ENCODE measurements at regions not wholly inside any gene's neighbourhood (a gene's known extent, or its start where the extent isn't known, plus 50 kb on each side); places are given as distances from the start of the nearest gene placed in this dataset.
A peak's percentile ranks its signal among the peaks of the same experiment; 100 is the strongest.

DNA sequence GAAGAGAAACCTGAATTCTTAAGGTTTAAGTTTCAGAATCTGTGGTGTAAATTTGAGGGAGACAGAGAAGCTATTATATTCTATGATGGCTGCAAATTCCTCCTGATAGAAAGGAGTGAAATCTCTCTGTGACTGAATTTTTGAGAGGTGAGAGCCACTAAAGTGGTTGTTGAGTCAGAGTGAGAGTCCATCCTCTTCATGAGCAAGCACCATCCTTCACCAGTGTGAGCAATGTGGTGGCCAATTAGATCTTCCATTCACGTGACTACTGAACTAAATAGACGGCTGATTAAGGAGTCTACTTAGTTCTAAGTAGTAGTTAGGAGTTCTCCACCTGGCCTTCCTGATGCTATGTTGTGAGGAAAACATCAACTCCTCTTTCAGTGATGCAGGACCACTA lies 147.8 kb upstream of the CCNH start:
- DNase-seq (ENCODE audit: low read depth): no peak
- H3K4me3 ChIP-seq (replicated peaks; ENCODE audit: low read depth, low read length): no peak overlapping the region
- no peak for TF ChIP-seq CTCF (IDR thresholded peaks at IDR 0.05; ENCODE audit: low read length, missing control alignments)

GRCh38 chr5:87551911-87552310 lies 139.2 kb upstream of the CCNH start:
- H3K4me3 ChIP-seq (replicated peaks; ENCODE audit: low read depth, low read length): no peak overlapping the region
- no peak for DNase-seq (ENCODE audit: low read depth)
- TF ChIP-seq CTCF (IDR thresholded peaks at IDR 0.05; ENCODE audit: low read length, missing control alignments): no peak

GRCh38 chr5:87541676-87542075 lies 128.9 kb upstream of the CCNH start:
- TF ChIP-seq CTCF (IDR thresholded peaks at IDR 0.05; ENCODE audit: low read length, missing control alignments): no peak
- no peak for DNase-seq (ENCODE audit: low read depth)

DNA sequence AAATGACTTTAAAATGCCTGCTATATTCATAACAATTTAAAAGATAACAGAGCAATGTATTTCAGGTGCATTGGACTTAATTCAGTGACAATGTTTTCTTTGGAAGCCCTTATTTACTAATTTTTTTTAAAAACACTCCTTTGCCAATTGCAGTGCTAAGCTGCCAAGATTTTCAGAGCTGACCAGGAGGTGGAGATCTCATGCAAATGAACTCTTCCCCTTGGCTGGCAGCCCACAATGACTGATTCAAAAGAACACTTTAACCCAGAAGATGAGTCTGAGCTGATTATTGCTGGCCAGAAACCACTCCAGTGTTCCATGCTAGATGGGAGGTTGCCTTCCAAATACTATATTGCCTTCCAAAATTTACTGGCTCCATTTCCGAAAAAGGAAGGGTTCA lies 128.3 kb upstream of the CCNH start:
- H3K4me3 ChIP-seq (replicated peaks; ENCODE audit: low read depth, low read length): no peak overlapping the region
- DNase-seq (ENCODE audit: low read depth): peak; percentile 49
- no peak for TF ChIP-seq CTCF (IDR thresholded peaks at IDR 0.05; ENCODE audit: low read length, missing control alignments)

More at GRCh38 chr5:87541676-87542075, 128.9 kb upstream of the CCNH start:
- H3K4me3 ChIP-seq (replicated peaks; ENCODE audit: low read depth, low read length): no peak overlapping the region

- no peak for TF ChIP-seq CTCF (IDR thresholded peaks at IDR 0.05; ENCODE audit: low read length, missing control alignments)
- H3K4me3 ChIP-seq (replicated peaks; ENCODE audit: low read depth, low read length): no peak overlapping the region
Measured at GRCh38 chr5:87539839-87540238, 127.1 kb upstream of the CCNH start.

DNA sequence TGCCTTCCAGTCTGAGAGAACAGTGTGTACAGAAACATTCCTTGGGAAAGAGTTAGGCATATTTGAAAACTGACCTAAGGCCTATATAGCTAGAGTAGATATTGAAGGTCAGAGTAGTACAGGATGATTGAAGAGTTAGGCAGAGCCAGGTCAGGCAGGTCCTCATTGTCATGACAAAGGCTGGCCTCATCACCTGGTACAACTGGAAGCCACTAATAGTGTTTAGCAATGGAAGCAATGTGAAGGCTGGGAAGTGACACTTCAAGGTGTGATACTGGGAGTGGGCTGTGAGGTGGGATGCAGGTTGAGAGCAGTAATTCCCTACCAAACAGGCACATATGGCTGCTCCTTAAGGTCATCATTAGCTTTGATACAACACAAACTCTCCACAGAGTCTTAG lies 123.6 kb upstream of the CCNH start:
- no peak for DNase-seq (ENCODE audit: low read depth)
- TF ChIP-seq CTCF (IDR thresholded peaks at IDR 0.05; ENCODE audit: low read length, missing control alignments): no peak
- H3K4me3 ChIP-seq (replicated peaks; ENCODE audit: low read depth, low read length): no peak overlapping the region

More at GRCh38 chr5:87539839-87540238, 127.1 kb upstream of the CCNH start:
- no peak for DNase-seq (ENCODE audit: low read depth)

DNA sequence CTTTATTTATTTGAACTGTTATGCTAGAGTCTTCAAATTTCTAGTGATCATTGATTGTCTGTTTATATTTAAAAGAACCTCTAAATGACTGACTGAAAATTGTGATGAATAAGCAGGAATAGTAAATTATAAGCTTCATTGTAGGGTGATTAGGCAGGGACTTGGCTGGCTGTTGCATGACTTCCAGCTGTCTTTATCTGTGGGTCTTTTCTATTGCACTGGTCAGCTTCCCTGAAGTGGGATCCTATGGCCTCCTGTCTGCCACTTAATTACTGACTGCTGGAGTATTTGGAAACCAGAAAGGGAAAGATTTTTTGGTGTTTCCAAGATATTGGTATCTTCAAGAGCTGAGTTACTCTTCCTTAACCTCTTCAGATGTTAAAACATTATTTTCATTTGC lies 123.0 kb upstream of the CCNH start:
- no peak for DNase-seq (ENCODE audit: low read depth)
- H3K4me3 ChIP-seq (replicated peaks; ENCODE audit: low read depth, low read length): no peak overlapping the region
- TF ChIP-seq CTCF (IDR thresholded peaks at IDR 0.05; ENCODE audit: low read length, missing control alignments): no peak

All from fibroblast of pulmonary artery (primary cell).